Stomach (tissue), 8 donors: ENCODE measurements at regions not wholly inside any gene's neighbourhood (a gene's known extent, or its start where the extent isn't known, plus 50 kb on each side); places are given as distances from the start of the nearest gene placed in this dataset.
A peak's percentile ranks its signal among the peaks of the same experiment; 100 is the strongest.

Experiments
- DNase-seq, 2 donors: peaks; one replicate each; pipeline versions ENCODE4 v3.0.0 to v3.0.0-alpha.2; 2013 to 2019
- H3K27ac ChIP-seq, 5 donors: fragments of 200-600 bp in 4 of 5; sonication (generic) in 4 of 5; one replicate each; pipeline ENCODE4 v1.5.1; 2013 to 2019; ENCODE audit warnings: mild to moderate bottlenecking in 1 of 5, moderate library complexity in 1 of 5
- H3K27me3 ChIP-seq, 3 donors: fragments of 200-600 bp; sonication (generic); one replicate each; pipeline ENCODE4 v1.5.1; 2017 to 2019; ENCODE audit warnings: mixed run types in 1 of 3
- H3K36me3 ChIP-seq, 4 donors: fragments of 200-600 bp; sonication (generic); 1 replicate in 3 of 4; 2 replicates in 1 of 4; pipeline ENCODE4 v1.5.1; 2016 to 2019
- H3K4me1 ChIP-seq, 4 donors: fragments of 200-600 bp; sonication (generic); one replicate each; pipeline ENCODE4 v1.5.1; 2016 to 2019
- H3K4me3 ChIP-seq, 4 donors: fragments of 200-600 bp; sonication (generic) in 3 of 4; one replicate each; pipeline ENCODE4 v1.5.1; 2016 to 2019; ENCODE audit warnings: mild to moderate bottlenecking in 1 of 4
- H3K9me3 ChIP-seq, 4 donors: fragments of 200-600 bp; sonication (generic); one replicate each; pipeline ENCODE4 v1.5.1; 2016 to 2019
- EP300 ChIP-seq: sonication (generic); formaldehyde crosslinking; IDR thresholded peaks from one replicate; pipeline ENCODE4 v1.6.1; 2017; ENCODE audit warnings: antibody characterized with exemption
- POLR2A ChIP-seq, 4 donors: fragments of 450-650 bp; IDR thresholded peaks; one replicate each; pipeline ENCODE4 v1.6.1; 2016; ENCODE audit warnings: antibody characterized with exemption in 4 of 4, control low read depth in 2 of 4, mild to moderate bottlenecking in 1 of 4, moderate library complexity in 1 of 4
- POLR2AphosphoS5 ChIP-seq, 3 donors: sonication (generic); formaldehyde crosslinking; IDR thresholded peaks; one replicate each; pipeline ENCODE4 v1.6.1; 2016; ENCODE audit warnings: antibody characterized with exemption in 3 of 3
- WGBS, 5 donors: extraction: QIAGEN DNeasy Blood & Tissue Kit in 3 of 5; methylation state at CpG; one replicate each; pipeline versions ENCODE4 v1.1.5 to v1.1.7; 2013 to 2018; 5-methylcytosine and 5-hydroxymethylcytosine counted together
- intact Hi-C: fragments of 100-400 bp; cut with DNase I; formaldehyde crosslinking; loops from one replicate; pipeline ENCODE4 v1.15.1; 2023; ENCODE audit warnings: low total_unique reads
- TF ChIP-seq, protein P1 (sequence below), 7 experiments: fragments of 450-650 bp in 4 of 7; fragments of 200-600 bp in 3 of 7; sonication (generic) in 3 of 7; IDR thresholded peaks; one replicate each; pipeline ENCODE4 v1.5.1; 2016 to 2019; ENCODE audit warnings: antibody characterized with exemption in 7 of 7, control low read depth in 2 of 7, mild to moderate bottlenecking in 1 of 7
- donor health status: healthy with polysubstance abuse.
- donor health status: Bipolar disorder and iron deficiency.
- donor health status: healthy.

DNA sequence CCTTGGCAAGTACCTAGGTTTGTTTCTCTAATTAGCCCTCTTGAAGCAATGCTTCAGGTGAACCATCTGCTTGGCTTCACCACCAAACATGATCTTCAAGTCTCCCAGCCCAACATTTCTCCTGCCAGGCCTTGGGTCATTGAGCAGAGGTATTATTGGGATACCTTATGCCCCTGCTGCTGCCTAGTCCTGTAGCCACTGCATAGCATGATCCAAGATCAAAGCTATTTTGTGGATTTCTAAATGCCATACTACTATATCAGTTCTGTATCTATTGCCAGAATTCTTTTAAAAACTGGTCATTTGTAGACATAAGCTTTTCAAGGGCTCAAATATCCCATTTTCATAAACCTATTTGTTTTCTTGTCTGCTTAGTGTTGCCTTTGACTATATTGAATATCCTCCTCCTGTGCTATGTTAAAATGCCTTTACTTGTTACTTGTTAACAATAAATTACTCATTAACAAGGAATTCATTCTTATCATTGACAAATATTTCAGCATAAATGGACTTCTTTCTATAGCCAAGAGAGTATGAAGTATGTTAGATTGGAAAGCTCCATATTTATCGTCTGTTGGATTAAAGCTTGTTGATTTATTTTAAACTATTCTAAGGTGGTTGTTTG lies 204.5 kb upstream of the RBBP8 start:
- 13 to 46% (median 22%) methylated on average over 1 of the region's 1 CpG for WGBS, 5 donors
- Histone ChIP-seq H3K36me3 (no peaks in the 10 kb centered on the region), H3K4me3 (no peak overlapping the region), H3K27me3 (no peaks in the 10 kb centered on the region), H3K27ac (peak overlapping the region in 4 of 5 donors; percentile 13 to 42 (median 36)), H3K9me3 (no peaks in the 10 kb centered on the region), H3K4me1 (peaks cover 0 to 17% (median 10%) of the 10 kb centered on the region in 4 donors)
- intact Hi-C loops, result no loop called here
- DNase-seq, result no peak
- TF ChIP-seq, protein P1, sequence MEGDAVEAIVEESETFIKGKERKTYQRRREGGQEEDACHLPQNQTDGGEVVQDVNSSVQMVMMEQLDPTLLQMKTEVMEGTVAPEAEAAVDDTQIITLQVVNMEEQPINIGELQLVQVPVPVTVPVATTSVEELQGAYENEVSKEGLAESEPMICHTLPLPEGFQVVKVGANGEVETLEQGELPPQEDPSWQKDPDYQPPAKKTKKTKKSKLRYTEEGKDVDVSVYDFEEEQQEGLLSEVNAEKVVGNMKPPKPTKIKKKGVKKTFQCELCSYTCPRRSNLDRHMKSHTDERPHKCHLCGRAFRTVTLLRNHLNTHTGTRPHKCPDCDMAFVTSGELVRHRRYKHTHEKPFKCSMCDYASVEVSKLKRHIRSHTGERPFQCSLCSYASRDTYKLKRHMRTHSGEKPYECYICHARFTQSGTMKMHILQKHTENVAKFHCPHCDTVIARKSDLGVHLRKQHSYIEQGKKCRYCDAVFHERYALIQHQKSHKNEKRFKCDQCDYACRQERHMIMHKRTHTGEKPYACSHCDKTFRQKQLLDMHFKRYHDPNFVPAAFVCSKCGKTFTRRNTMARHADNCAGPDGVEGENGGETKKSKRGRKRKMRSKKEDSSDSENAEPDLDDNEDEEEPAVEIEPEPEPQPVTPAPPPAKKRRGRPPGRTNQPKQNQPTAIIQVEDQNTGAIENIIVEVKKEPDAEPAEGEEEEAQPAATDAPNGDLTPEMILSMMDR (IDR thresholded peaks at IDR 0.05), result no peak
- no peak for TF ChIP-seq POLR2A (IDR thresholded peaks at IDR 0.05)
- no peak for TF ChIP-seq EP300
- TF ChIP-seq POLR2AphosphoS5 (IDR thresholded peaks at IDR 0.05), result no peak

DNA sequence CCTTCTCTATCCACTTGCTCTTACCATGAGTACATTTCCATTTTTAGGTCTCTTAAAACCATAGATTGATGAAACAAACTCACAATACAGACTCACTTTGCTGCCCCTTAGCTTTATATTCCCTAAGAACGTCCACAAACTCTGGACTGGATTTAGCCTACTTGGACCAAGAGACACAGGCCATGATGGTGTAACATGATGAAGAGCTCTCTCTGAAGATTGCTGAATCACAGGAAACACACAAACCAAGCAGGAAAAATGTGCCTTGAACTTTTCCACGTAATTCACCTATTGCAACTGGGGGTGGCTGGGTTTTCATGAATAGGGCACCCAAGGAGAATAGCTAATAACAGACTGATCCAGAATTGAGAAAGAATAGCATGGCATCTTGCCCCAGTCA lies 201.7 kb upstream of the RBBP8 start:
- Histone ChIP-seq H3K27me3 (no peaks in the 10 kb centered on the region), H3K4me1 (peaks cover 0 to 13% (median 7%) of the 10 kb centered on the region in 4 donors), H3K9me3 (no peaks in the 10 kb centered on the region), H3K27ac (no peak overlapping the region), H3K36me3 (no peaks in the 10 kb centered on the region), H3K4me3 (no peak overlapping the region)
- intact Hi-C loops, result no loop called here
- no peak for DNase-seq
- 65 to 79% (median 72%) methylated on average over 2 of the region's 2 CpGs for WGBS, 5 donors
- TF ChIP-seq, protein P1 (IDR thresholded peaks at IDR 0.05), result no peak
- TF ChIP-seq POLR2A (IDR thresholded peaks at IDR 0.05) (no peak), POLR2AphosphoS5 (IDR thresholded peaks at IDR 0.05) (no peak), EP300 (no peak)

GRCh38 chr18:22734105-22734661 lies 198.9 kb upstream of the RBBP8 start:
- TF ChIP-seq POLR2A (IDR thresholded peaks at IDR 0.05), result no peak
- WGBS, 5 donors, result 61 to 78% (median 70%) methylated on average over 3 to 4 of the region's 4 CpGs
- Histone ChIP-seq H3K4me1 (peaks cover 0 to 6% (median 4%) of the 10 kb centered on the region in 4 donors), H3K9me3 (no peaks in the 10 kb centered on the region), H3K36me3 (no peaks in the 10 kb centered on the region), H3K27me3 (no peaks in the 10 kb centered on the region), H3K4me3 (no peak overlapping the region), H3K27ac (no peak overlapping the region)
- DNase-seq, result no peak
- intact Hi-C loops, result no loop called here

DNA sequence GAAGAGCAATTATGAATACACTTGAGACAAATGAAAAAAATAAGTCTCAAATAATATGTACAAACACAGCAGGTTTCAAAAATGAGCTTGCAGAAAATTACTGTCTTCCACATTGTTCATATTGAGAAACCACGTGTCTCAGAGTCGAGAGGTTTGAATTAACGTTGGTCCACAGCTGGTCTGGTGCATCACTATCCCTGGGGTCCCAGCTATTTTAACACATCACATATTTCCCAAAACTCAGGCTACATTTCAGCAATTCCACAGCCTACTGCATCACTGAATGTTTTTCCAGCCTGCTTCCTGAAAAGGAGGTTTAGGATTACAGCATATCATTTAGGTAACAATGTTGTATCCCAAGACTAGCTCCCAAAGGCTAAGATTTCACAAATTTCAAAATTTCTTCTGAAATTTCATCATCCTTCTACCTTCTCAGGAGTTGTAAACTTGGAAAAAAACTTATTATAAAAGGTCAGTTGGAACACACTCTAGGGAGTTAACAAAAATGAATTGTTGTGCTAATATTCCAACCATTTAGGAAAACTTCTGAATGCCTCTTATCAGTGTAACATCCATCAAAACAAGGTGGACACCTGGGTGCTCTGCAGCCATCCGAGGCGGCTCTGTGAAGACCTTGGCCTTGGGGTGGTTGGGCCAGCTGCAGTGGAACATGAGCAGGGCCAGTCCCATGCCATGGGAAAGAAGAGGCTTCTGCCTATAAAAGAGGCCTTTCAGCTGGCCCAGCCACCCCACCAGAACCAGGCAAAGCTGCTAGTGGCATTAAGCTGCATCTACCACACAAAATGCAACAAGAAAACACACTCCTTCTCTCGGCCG lies 198.1 kb upstream of the RBBP8 start:
- 82 to 94% (median 89%) methylated on average over 7 of the region's 7 CpGs for WGBS, 5 donors
- TF ChIP-seq, protein P1 (IDR thresholded peaks at IDR 0.05), result no peak
- no peak for TF ChIP-seq EP300
- TF ChIP-seq POLR2AphosphoS5 (IDR thresholded peaks at IDR 0.05), result no peak
- no peak for TF ChIP-seq POLR2A (IDR thresholded peaks at IDR 0.05)
- Histone ChIP-seq H3K9me3 (no peaks in the 10 kb centered on the region), H3K27ac (no peak overlapping the region), H3K4me3 (no peak overlapping the region), H3K4me1 (peaks cover 0 to 10% (median 0%) of the 10 kb centered on the region in 4 donors), H3K36me3 (no peaks in the 10 kb centered on the region), H3K27me3 (no peaks in the 10 kb centered on the region)
- intact Hi-C loops, result no loop called here
- peak in 1 of 2 donors; percentile 33 for DNase-seq
